ENCODE measurements at regions not wholly inside any gene's neighbourhood (a gene's known extent, or its start where the extent isn't known, plus 50 kb on each side); places are given as distances from the start of the nearest gene placed in this dataset.

GRCh38 chr3:81859524-81859923, 98.1 kb upstream of the GBE1 start:
- TF ChIP-seq CTCF (IDR thresholded peaks at IDR 0.05) (no peak), POLR2A (IDR thresholded peaks at IDR 0.05) (no peak)
